GM21717 (cell line): ENCODE measurements at regions not wholly inside any gene's neighbourhood (a gene's known extent, or its start where the extent isn't known, plus 50 kb on each side); places are given as distances from the start of the nearest gene placed in this dataset.

Experiments
- ATAC-seq: cut with Tn5 transposase; IDR thresholded peaks from one replicate; pipeline ENCODE4 v1.9.1; 2021; ENCODE audit warnings: mild to moderate bottlenecking, moderate library complexity; ENCODE audit not compliant: unreplicated experiment

- no peak for ATAC-seq
These were observed 224.1 kb downstream of the BCAT1 start for GRCh38 chr12:24724814-24725213.

- no peak for ATAC-seq
These were observed 225.1 kb downstream of the BCAT1 start for GRCh38 chr12:24723759-24724158.

DNA sequence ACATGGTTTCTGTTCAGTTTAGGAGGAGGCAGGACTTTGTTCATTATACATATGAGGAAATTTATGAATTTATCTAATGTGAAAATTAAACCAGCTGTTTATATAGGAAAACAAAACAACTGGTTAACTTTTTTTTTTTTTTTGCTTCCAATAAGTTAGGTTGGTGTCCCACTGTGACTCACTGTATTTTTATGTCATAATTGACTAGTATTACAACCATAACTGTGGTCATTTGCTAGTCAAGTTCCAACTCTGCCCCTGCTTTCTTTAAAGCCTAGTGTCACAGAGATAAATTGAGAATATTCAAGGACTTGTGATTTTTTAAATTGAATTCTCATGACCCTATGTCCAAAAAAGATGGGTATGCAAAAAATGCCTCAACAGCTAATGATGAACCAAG, 227.7 kb downstream of the BCAT1 start:
- no peak for ATAC-seq

- ATAC-seq, result peak; percentile 97
These were observed 229.6 kb downstream of the BCAT1 start for GRCh38 chr12:24719293-24719721.

- no peak for ATAC-seq
These were observed 230.3 kb downstream of the BCAT1 start for GRCh38 chr12:24718617-24719016.

DNA sequence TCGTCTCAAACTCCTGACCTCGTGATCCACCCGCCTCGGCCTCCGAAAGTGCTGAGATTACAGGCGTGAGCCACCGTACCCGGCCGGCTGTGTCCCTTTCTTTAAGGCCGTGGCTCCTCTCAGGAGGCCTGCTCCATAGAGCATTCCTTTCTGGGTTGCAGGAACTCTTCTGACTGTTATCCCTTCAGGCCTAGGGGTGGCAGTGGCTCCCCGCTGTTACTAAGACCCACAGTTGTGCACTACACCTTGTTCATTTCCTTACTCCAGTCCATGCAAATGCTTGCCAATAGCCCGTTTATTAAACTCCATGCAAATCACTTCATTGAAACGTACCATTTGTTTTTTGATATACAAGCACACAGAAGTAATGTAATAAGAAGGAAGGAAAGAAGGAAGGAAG, 234.7 kb downstream of the BCAT1 start:
- ATAC-seq, result no peak

- no peak for ATAC-seq
These were observed 237.6 kb downstream of the BCAT1 start for GRCh38 chr12:24711056-24712008.

DNA sequence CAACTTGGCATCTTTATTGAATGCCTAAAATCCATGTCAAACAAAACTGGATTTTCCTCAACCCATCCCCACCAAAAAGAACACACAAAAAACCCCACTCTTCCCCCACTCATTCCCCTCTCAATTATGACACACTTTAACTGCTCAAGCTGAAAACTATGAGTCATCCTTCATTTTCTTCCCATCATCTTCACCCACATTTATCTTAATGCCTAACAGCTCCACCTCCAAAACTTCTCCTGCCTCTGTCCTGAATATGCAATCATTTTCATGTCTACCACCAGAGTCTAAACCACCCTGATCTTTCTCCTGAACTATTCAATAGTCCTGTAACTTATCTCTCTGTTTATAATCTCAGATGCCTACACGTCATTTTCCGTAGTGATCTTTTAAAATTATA, 239.7 kb downstream of the BCAT1 start:
- ATAC-seq, result no peak

DNA sequence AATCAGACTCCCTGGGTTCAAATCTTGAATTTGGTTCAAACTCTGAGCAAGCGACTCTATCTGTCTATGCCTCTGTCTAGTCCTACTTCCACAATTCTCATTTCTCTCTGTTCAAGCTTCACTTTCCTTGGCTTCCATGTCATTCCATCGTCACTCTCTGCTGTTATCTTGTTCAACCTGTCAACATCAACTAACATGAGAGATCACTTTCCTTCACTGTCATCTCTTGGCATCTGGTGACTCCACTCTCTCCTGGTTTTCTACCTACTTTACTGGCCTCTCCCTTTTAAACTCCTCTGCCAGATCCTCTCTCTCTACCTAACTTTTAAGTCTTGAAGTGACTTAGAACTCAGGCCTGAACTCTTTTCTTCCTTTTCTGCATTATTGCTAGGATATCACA, 240.2 kb downstream of the BCAT1 start:
- no peak for ATAC-seq

DNA sequence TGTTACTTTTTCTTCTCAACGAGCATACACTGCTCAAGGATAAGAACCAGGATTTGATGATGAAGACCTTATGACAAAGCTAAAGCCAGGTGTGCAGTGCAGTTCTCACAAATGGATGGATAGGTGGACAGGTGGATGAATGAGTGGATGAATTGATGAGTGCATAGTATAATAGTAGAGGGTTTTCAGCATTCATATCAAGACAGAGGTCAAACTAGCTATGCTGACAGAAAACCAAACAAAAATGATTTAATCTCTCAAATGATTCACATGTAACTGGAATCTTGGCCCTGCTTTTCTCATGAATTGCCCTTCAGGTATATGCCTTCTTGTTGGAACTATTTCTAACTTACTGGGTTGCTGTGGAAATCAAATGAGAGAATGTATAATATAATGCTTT, 240.9 kb downstream of the BCAT1 start:
- ATAC-seq, result no peak

GRCh38 chr12:24707334-24707733, 241.6 kb downstream of the BCAT1 start:
- ATAC-seq, result no peak

DNA sequence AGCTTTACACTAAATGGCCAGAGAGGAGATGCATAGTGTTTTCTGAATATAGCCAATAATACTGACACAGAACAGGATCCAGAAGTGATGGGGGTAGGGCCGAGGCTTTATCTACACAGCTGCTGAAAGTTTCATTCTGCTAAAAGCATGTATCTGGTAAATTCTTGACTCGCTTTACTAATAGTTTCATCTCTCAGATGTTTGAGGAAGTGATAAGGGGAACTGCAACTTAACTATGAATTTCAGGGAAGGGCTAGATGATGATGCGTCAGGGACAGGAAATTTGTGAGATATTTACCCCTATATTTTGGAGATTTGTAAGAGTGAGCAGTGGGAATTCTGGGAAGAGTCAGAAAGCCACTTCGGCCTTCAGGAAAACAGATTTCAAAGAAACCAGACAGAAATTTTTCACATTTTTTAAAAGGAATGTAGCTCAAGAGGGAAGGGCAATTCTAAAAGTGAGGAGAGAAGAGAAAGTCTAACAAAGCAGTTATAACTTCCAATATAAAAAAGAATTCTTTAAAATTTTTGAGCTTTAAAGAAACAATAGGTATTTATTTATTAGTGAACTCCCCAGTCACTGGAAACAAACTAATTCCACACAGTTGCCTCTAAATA, 243.1 kb downstream of the BCAT1 start:
- ATAC-seq, result peak; percentile 98

DNA sequence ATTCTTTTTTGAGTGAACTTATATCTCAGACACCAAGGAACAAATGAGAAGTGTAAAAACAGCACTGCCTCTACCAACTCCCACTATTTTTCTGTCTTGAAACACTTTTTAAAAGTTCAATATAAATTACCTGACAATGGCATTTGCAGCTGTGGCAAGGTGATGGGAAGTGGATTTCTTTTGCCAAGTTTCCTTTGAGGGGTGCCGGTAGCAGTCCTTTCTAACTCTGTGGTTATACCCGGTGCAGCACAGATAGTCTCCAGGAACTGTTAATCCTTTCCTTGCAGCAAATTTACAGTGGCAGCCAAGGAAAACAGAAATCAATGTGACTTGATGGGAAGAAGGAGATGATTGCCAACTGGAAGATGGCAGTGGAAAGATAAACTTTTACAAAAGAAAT, 243.7 kb downstream of the BCAT1 start:
- peak; percentile 18 for ATAC-seq

DNA sequence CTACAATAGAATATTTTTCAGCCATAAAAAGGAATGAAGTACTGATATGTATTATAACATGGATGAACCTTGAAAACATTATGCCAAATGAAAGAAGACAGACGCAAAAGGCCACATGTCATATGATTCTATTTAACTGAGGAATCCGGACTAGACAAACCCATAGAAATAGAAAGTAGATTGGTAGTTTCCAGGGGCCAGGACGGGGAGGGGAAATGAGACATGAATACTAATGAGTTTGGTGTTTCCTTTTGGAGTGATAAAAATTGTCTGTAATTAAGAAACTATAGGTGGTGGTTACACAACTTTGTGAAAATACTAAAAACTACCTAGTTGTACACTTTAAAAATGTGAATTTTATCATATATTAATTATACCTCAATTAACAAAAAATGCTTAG, 247.6 kb downstream of the BCAT1 start:
- no peak for ATAC-seq

DNA sequence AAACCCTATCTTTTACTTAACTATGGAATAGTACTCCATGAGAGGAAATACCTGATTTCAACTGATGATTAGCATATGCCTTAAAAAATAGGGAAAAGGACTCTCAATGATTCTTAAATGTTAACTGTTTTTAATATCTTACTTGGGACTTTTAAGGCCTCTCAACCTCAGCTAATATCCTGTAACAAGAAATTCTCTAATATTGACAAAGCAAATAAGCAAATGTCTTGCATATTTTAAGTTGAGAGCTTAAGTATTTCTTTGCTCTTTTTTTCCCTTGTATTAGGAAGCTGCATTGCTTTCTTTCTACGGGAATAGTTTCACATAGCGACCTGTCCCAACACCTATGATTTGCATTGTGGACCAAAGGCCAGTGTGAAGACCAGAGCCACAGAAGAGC, 249.9 kb downstream of the BCAT1 start:
- no peak for ATAC-seq

GRCh38 chr12:24697769-24698168, 251.1 kb downstream of the BCAT1 start:
- no peak for ATAC-seq

- no peak for ATAC-seq
These were observed 251.6 kb downstream of the BCAT1 start for GRCh38 chr12:24697295-24697694.

GRCh38 chr12:24696800-24697199, 252.1 kb downstream of the BCAT1 start:
- ATAC-seq, result no peak

GRCh38 chr12:24695657-24696329, 253.1 kb downstream of the BCAT1 start:
- no peak for ATAC-seq

DNA sequence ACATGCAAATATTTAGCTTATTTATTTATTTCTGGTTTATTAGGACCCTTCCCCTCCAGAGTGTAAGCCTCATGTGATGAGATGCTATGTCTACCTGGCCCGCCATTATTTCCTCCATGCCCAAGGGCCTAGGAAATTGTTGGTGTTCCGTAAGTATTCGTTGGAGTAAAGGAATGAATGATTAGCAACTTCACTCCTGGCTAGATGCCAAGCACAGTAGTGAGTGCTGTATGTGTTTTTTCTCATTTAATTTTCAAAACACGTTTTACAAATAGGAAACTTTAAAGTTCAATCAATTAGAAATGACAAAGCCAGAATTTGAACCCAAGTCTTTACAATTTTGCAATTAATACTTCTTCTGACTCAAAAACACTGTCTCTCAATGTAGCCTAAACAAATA, 253.8 kb downstream of the BCAT1 start:
- ATAC-seq, result no peak

DNA sequence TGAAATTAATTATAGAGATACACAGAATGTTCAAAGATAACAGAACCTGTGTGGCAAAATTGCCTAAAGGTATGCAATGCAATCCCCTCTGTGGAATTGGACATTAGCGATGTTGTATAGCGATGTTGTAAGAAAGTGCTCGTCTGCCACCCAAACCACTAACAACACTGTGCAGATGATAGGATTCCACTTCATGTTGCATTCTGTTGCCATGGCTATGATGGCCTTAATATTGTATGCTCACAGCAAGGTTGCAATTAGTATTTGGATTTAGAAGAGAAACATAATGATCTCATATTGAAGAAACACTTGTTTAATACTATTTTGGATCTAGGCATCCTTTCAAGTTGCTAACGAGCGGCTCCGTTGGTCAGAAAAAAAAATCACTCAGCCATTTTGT, 260.3 kb downstream of the BCAT1 start:
- ATAC-seq, result no peak

- ATAC-seq, result no peak
These were observed 267.3 kb downstream of the BCAT1 start for GRCh38 chr12:24681570-24681969.
